SK-N-SH (cell line): ENCODE measurements at regions not wholly inside any gene's neighbourhood (a gene's known extent, or its start where the extent isn't known, plus 50 kb on each side); places are given as distances from the start of the nearest gene placed in this dataset.

Experiments
- CTCF ChIA-PET: fragments of 300-600, 350-600 bp; formaldehyde crosslinking; extraction: SDS; loops from one replicate; lab custom pipeline; 2021; lab: Yijun Ruan, JAX
- POLR2A ChIA-PET: fragments of 350-600 bp; sonication (Branson Sonifier 250); formaldehyde crosslinking; extraction: SDS; loops from one replicate; lab custom pipeline; 2020; ENCODE audit warnings: antibody characterized with exemption, inconsistent platforms; lab: Yijun Ruan, JAX
- DNase-seq: peaks from one replicate; pipeline ENCODE4 v3.0.0; 2012
- H2AFZ ChIP-seq: fragments of 200-600 bp; sonication (generic); 2 replicates; pipeline ENCODE4 v1.8.1; 2016; ENCODE audit warnings: antibody characterized with exemption, mild to moderate bottlenecking, low read depth
- H3F3A ChIP-seq: fragments of 200-600 bp; sonication (generic); replicated peaks from 2 replicates; pipeline ENCODE3; 2016; ENCODE audit warnings: antibody characterized with exemption, mild to moderate bottlenecking; ENCODE audit not compliant: insufficient read depth
- H3K27ac ChIP-seq, 2 experiments: fragments of 200-500 bp in 1 of 2; fragments of 200-600 bp in 1 of 2; sonication (Bioruptor generic) in 1 of 2; sonication (generic), shearing (Covaris generic) in 1 of 2; 2 replicates each; pipeline versions ENCODE4 v1.5.1 to v1.6.1; 2014 to 2016; ENCODE audit warnings: low read depth in 2 of 2, inconsistent platforms in 1 of 2, low read length in 1 of 2, mild to moderate bottlenecking in 1 of 2, mixed read lengths in 1 of 2
- H3K27me3 ChIP-seq: fragments of 200-600 bp; sonication (generic), shearing (Covaris generic); 2 replicates; pipeline ENCODE4 v1.6.1; 2016; ENCODE audit warnings: mixed run types; ENCODE audit not compliant: insufficient read depth
- H3K36me3 ChIP-seq, 2 experiments: fragments of 200-500 bp in 1 of 2; fragments of 200-600 bp in 1 of 2; sonication (Bioruptor generic) in 1 of 2; sonication (generic) in 1 of 2; replicated peaks in 1 of 2; 2 replicates each; pipeline versions ENCODE3 to v1.5.1; 2014 to 2016; ENCODE audit warnings: low read length in 1 of 2, mild to moderate bottlenecking in 1 of 2; ENCODE audit not compliant: insufficient read depth in 2 of 2, control insufficient read depth in 1 of 2
- H3K4me1 ChIP-seq, 2 experiments: fragments of 200-500 bp in 1 of 2; fragments of 200-600 bp in 1 of 2; sonication (Bioruptor generic) in 1 of 2; sonication (generic), shearing (Covaris generic) in 1 of 2; 2 replicates each; pipeline versions ENCODE4 v1.5.1 to v1.6.1; 2014 to 2016; ENCODE audit warnings: low read depth in 1 of 2, low read length in 1 of 2, mixed run types in 1 of 2; ENCODE audit not compliant: insufficient read depth in 2 of 2, control insufficient read depth in 1 of 2
- H3K4me2 ChIP-seq: fragments of 200-600 bp; sonication (generic), shearing (Covaris generic); 2 replicates; pipeline ENCODE4 v1.6.1; 2017; ENCODE audit warnings: mixed run types
- H3K4me3 ChIP-seq, 2 experiments: fragments of 200-500 bp in 1 of 2; fragments of 200-600 bp in 1 of 2; sonication (Bioruptor generic) in 1 of 2; sonication (generic), shearing (Covaris generic) in 1 of 2; 2 replicates each; pipeline versions ENCODE4 v1.5.1 to v1.8.1; 2014 to 2016; ENCODE audit warnings: low read depth in 2 of 2, inconsistent platforms in 1 of 2, low read length in 1 of 2, mild to moderate bottlenecking in 1 of 2, mixed read lengths in 1 of 2, moderate library complexity in 1 of 2
- H3K79me2 ChIP-seq: fragments of 200-600 bp; sonication (generic); 2 replicates; pipeline ENCODE4 v1.8.1; 2017; ENCODE audit warnings: mild to moderate bottlenecking; ENCODE audit not compliant: insufficient read depth
- H3K9ac ChIP-seq: fragments of 200-600 bp; sonication (generic); 2 replicates; pipeline ENCODE4 v1.6.1; 2017; ENCODE audit warnings: mixed run types
- H3K9me2 ChIP-seq: fragments of 200-600 bp; sonication (generic); 2 replicates; pipeline ENCODE4 v1.6.1; 2017; ENCODE audit warnings: mixed run types
- H3K9me3 ChIP-seq: fragments of 200-600 bp; sonication (generic); 2 replicates; pipeline ENCODE4 v1.6.1; 2017; ENCODE audit warnings: mixed run types, mild to moderate bottlenecking, moderate library complexity
- H4K20me1 ChIP-seq: fragments of 200-600 bp; sonication (generic); 2 replicates; pipeline ENCODE4 v1.6.1; 2017; ENCODE audit warnings: mild to moderate bottlenecking, mixed run types; ENCODE audit not compliant: insufficient read depth
- EP300 ChIP-seq, 2 experiments: IDR thresholded peaks; 2 replicates each; pipeline versions ENCODE4 v1.4.0 to v1.6.1; 2012; ENCODE audit warnings: borderline replicate concordance in 1 of 2, low read depth in 1 of 2, low read length in 1 of 2
- EZH2phosphoT487 ChIP-seq: fragments of 200-600 bp; sonication (generic); IDR thresholded peaks from 2 replicates; pipeline ENCODE4 v1.6.1; 2017; ENCODE audit warnings: low read depth, mixed run types, mild to moderate bottlenecking, antibody characterized with exemption, moderate library complexity, borderline replicate concordance
- FOSL2 ChIP-seq: IDR thresholded peaks from 2 replicates; pipeline ENCODE4 v1.4.0; 2012; ENCODE audit warnings: low read depth, mild to moderate bottlenecking, moderate library complexity, borderline replicate concordance
- FOXJ3 ChIP-seq: sonication (generic); formaldehyde crosslinking; IDR thresholded peaks from 2 replicates; pipeline ENCODE4 v1.5.1; 2020; ENCODE audit warnings: mild to moderate bottlenecking, missing genetic modification reagents
- GABPA ChIP-seq: IDR thresholded peaks from 2 replicates; pipeline ENCODE4 v1.4.0; 2012; ENCODE audit warnings: low read depth, mild to moderate bottlenecking
- RFX5 ChIP-seq: IDR thresholded peaks from 2 replicates; pipeline ENCODE4 v1.6.1; 2012; ENCODE audit warnings: mild to moderate bottlenecking, improper control_type of control experiment, low read length
- RXRA ChIP-seq: IDR thresholded peaks from 2 replicates; pipeline ENCODE4 v1.4.0; 2012; ENCODE audit warnings: low read depth, mild to moderate bottlenecking, borderline replicate concordance
- SIN3A ChIP-seq: IDR thresholded peaks from 2 replicates; pipeline ENCODE4 v1.6.1; 2012; ENCODE audit warnings: low read depth, mild to moderate bottlenecking, low read length, moderate library complexity, borderline replicate concordance
- TAF1 ChIP-seq: IDR thresholded peaks from 2 replicates; pipeline ENCODE4 v1.6.1; 2012; ENCODE audit warnings: low read depth, mild to moderate bottlenecking, low read length, moderate library complexity, borderline replicate concordance
- TCF12 ChIP-seq: IDR thresholded peaks from 2 replicates; pipeline ENCODE4 v1.4.0; 2012
- YY1 ChIP-seq: IDR thresholded peaks from 2 replicates; pipeline ENCODE4 v1.4.0; 2012; ENCODE audit warnings: low read depth, mild to moderate bottlenecking
- WGBS: methylation state at CpG from one replicate; pipeline ENCODE4 v1.1.6; 2017; ENCODE audit warnings: low lambda C conversion rate; 5-methylcytosine and 5-hydroxymethylcytosine counted together
- TF ChIP-seq, protein P1 (sequence below): IDR thresholded peaks from 2 replicates; pipeline ENCODE4 v1.4.0; 2012; ENCODE audit warnings: low read depth
- TF ChIP-seq, protein P2 (sequence below): IDR thresholded peaks from 2 replicates; pipeline ENCODE4 v1.4.0; 2012; ENCODE audit warnings: low read depth, borderline replicate concordance
- TF ChIP-seq, protein P3 (sequence below): IDR thresholded peaks from 2 replicates; pipeline ENCODE4; 2012
- TF ChIP-seq, protein P4 (sequence below): IDR thresholded peaks from 2 replicates; pipeline ENCODE4 v1.6.1; 2012; ENCODE audit warnings: mild to moderate bottlenecking, low read depth, low read length, moderate library complexity
- TF ChIP-seq, protein P5 (sequence below): IDR thresholded peaks from 2 replicates; pipeline ENCODE4 v1.4.0; 2012; ENCODE audit warnings: low read depth, borderline replicate concordance

DNA sequence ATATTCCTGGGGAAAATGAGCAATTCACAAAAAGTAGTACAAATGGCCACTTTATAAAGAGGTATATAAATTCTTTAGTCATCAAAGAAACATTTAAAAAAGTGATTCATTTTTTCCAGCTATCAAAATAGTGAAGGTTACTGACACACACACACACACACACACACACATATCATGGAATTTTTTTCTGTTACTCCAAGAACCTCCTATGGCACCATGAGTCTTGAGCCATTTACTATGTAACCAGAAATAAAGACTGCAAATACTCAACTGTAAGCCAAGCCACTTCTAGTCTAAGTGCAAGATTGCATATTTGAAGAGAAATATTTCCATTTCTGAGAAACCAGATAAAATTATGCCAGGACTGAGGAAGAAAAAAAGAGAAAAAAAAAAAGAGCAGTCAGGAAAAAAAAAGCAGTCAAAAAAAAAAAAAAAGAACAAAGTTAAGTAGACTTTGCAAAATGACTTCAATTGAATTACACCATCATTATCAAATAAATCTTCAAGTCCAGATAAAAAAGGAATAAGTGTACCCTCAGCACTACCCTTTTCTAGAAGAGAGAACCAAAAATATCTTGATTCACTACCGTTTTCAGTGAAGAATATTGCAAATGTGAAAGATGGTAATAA is 275.7 kb downstream of the DAD1 start:
- no peak overlapping the region for H3K4me3 ChIP-seq
- 3% methylated on average over 1 of the region's 1 CpG for WGBS
- no peaks in the 10 kb centered on the region for H3K79me2 ChIP-seq
- H3K4me1 ChIP-seq = no peaks in the 10 kb centered on the region
- no peak overlapping the region for H3K4me2 ChIP-seq
- peaks cover 8% of the 10 kb centered on the region; the same call in 1 of the 2 replicates for H3K27me3 ChIP-seq
- DNase-seq = no peak
- H3K9me3 ChIP-seq = no peaks in the 10 kb centered on the region
- H3F3A ChIP-seq = no peaks in the 10 kb centered on the region
- ChIA-PET CTCF (interaction anchor here (1.1 to 2.3 kb wide), 2 partner anchors 49 to 61 kb away, joined by 3 to 15 read pairs; no protein-coding TSS in a partner anchor), POLR2A (no interaction called here)
- TF ChIP-seq TAF1 (no peak), FOXJ3 (CRISPR knock-in tag) (no peak), EZH2phosphoT487 (no peak), RFX5 (no peak), RXRA (no peak), EP300 (IDR thresholded peaks at IDR 0.05; ENCODE audit: borderline replicate concordance in 1 of 2, low read depth in 1 of 2, low read length in 1 of 2) (no peak), TCF12 (no peak), SIN3A (no peak)
- TF ChIP-seq, protein P1, sequence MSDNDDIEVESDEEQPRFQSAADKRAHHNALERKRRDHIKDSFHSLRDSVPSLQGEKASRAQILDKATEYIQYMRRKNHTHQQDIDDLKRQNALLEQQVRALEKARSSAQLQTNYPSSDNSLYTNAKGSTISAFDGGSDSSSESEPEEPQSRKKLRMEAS = no peak
- TF ChIP-seq, protein P2, sequence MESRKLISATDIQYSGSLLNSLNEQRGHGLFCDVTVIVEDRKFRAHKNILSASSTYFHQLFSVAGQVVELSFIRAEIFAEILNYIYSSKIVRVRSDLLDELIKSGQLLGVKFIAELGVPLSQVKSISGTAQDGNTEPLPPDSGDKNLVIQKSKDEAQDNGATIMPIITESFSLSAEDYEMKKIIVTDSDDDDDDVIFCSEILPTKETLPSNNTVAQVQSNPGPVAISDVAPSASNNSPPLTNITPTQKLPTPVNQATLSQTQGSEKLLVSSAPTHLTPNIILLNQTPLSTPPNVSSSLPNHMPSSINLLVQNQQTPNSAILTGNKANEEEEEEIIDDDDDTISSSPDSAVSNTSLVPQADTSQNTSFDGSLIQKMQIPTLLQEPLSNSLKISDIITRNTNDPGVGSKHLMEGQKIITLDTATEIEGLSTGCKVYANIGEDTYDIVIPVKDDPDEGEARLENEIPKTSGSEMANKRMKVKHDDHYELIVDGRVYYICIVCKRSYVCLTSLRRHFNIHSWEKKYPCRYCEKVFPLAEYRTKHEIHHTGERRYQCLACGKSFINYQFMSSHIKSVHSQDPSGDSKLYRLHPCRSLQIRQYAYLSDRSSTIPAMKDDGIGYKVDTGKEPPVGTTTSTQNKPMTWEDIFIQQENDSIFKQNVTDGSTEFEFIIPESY = no peak
- TF ChIP-seq, protein P3, sequence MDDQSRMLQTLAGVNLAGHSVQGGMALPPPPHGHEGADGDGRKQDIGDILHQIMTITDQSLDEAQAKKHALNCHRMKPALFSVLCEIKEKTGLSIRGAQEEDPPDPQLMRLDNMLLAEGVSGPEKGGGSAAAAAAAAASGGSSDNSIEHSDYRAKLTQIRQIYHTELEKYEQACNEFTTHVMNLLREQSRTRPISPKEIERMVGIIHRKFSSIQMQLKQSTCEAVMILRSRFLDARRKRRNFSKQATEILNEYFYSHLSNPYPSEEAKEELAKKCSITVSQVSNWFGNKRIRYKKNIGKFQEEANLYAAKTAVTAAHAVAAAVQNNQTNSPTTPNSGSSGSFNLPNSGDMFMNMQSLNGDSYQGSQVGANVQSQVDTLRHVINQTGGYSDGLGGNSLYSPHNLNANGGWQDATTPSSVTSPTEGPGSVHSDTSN = no peak
- no peaks in the 10 kb centered on the region for H3K9me2 ChIP-seq
- H3K27ac ChIP-seq = no peak overlapping the region
- H3K36me3 ChIP-seq = no peaks in the 10 kb centered on the region
- H4K20me1 ChIP-seq = no peaks in the 10 kb centered on the region
- H3K9ac ChIP-seq = no peak overlapping the region
- H2AFZ ChIP-seq = no peak overlapping the region

DNA sequence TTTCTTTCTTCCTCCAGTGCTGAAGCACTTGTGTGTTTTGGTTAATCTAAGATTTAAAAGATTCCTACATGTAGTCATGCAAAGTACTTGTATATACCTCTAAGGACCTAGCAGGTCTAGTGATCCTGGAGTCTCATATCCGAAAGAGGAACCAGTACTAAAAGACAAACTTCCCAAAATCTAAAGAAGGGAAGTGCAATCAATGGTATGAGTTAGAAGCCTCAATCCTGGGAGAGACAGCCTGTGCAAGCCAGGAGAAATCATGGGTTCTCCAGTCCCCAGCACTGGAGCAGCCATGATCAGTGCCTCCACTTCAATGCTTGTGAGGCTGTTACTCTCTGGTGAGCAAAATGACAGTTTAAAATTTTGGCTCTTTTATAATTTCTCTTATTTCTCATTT is 277.4 kb downstream of the DAD1 start:
- Histone ChIP-seq H3K27ac (no peak overlapping the region), H3K4me1 (no peaks in the 10 kb centered on the region), H3K4me2 (no peak overlapping the region), H3K79me2 (no peaks in the 10 kb centered on the region), H3K4me3 (no peak overlapping the region)
- DNase-seq = no peak
- WGBS = 3% methylated on average over 1 of the region's 1 CpG
- no peak for TF ChIP-seq YY1
- TF ChIP-seq, protein P4, sequence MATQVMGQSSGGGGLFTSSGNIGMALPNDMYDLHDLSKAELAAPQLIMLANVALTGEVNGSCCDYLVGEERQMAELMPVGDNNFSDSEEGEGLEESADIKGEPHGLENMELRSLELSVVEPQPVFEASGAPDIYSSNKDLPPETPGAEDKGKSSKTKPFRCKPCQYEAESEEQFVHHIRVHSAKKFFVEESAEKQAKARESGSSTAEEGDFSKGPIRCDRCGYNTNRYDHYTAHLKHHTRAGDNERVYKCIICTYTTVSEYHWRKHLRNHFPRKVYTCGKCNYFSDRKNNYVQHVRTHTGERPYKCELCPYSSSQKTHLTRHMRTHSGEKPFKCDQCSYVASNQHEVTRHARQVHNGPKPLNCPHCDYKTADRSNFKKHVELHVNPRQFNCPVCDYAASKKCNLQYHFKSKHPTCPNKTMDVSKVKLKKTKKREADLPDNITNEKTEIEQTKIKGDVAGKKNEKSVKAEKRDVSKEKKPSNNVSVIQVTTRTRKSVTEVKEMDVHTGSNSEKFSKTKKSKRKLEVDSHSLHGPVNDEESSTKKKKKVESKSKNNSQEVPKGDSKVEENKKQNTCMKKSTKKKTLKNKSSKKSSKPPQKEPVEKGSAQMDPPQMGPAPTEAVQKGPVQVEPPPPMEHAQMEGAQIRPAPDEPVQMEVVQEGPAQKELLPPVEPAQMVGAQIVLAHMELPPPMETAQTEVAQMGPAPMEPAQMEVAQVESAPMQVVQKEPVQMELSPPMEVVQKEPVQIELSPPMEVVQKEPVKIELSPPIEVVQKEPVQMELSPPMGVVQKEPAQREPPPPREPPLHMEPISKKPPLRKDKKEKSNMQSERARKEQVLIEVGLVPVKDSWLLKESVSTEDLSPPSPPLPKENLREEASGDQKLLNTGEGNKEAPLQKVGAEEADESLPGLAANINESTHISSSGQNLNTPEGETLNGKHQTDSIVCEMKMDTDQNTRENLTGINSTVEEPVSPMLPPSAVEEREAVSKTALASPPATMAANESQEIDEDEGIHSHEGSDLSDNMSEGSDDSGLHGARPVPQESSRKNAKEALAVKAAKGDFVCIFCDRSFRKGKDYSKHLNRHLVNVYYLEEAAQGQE = no peak
- TF ChIP-seq GABPA = no peak
- no peak for TF ChIP-seq EP300 (IDR thresholded peaks at IDR 0.05; ENCODE audit: borderline replicate concordance in 1 of 2, low read depth in 1 of 2, low read length in 1 of 2)
- TF ChIP-seq, protein P5, sequence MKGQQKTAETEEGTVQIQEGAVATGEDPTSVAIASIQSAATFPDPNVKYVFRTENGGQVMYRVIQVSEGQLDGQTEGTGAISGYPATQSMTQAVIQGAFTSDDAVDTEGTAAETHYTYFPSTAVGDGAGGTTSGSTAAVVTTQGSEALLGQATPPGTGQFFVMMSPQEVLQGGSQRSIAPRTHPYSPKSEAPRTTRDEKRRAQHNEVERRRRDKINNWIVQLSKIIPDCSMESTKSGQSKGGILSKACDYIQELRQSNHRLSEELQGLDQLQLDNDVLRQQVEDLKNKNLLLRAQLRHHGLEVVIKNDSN = no peak
- TF ChIP-seq FOSL2 = no peak
- TF ChIP-seq, all 33 proteins: peak for 0
- no peaks in the 10 kb centered on the region for H3K9me3 ChIP-seq
- no peak overlapping the region for H3K9ac ChIP-seq
- H4K20me1 ChIP-seq = no peaks in the 10 kb centered on the region
- no peaks in the 10 kb centered on the region for H3F3A ChIP-seq
- no peak overlapping the region for H2AFZ ChIP-seq
- CTCF ChIA-PET = interaction anchor here (3.0 kb wide), 1 partner anchor 9 kb away, joined by 15 read pairs; no protein-coding TSS in a partner anchor
- no peaks in the 10 kb centered on the region for H3K36me3 ChIP-seq
- H3K9me2 ChIP-seq = no peaks in the 10 kb centered on the region
- peaks cover 14% of the 10 kb centered on the region; the same call in 1 of the 2 replicates for H3K27me3 ChIP-seq
- POLR2A ChIA-PET = no interaction called here
